ENCODE measurements at regions not wholly inside any gene's neighbourhood (a gene's known extent, or its start where the extent isn't known, plus 50 kb on each side); places are given as distances from the start of the nearest gene placed in this dataset.

DNA sequence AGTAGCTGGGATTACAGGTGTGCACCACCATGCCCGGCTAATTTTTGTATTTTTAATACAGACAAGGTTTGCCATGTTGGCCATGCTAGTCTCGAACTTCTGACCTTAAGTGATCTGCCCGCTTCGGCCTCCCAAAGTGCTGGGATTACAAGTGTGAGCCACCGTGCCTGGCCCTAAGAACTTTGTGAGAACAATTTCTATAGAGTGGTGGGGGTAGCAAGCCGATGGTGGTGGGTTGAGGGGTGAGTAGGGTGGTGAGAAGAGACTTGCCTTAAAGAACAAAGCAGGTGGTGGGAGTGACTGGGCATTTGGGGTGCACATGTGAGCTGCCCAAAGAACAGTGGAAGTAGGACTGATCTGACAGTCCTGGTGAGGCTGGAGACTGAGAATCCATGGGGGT is 76.0 kb upstream of the ASB18 start:
- H3K9me3 ChIP-seq (ENCODE audit: control insufficient read depth, low read depth, low read length), result no peaks in the 10 kb centered on the region
- no peaks in the 10 kb centered on the region for H3K79me2 ChIP-seq (ENCODE audit: control insufficient read depth, insufficient read depth, low read length)
- H3K9ac ChIP-seq (ENCODE audit: control insufficient read depth, extremely low read depth, insufficient read depth, low read length), result no peak overlapping the region
- no peak for TF ChIP-seq EZH2 (IDR thresholded peaks at IDR 0.05; ENCODE audit: low read length)
- TF ChIP-seq, protein P1, sequence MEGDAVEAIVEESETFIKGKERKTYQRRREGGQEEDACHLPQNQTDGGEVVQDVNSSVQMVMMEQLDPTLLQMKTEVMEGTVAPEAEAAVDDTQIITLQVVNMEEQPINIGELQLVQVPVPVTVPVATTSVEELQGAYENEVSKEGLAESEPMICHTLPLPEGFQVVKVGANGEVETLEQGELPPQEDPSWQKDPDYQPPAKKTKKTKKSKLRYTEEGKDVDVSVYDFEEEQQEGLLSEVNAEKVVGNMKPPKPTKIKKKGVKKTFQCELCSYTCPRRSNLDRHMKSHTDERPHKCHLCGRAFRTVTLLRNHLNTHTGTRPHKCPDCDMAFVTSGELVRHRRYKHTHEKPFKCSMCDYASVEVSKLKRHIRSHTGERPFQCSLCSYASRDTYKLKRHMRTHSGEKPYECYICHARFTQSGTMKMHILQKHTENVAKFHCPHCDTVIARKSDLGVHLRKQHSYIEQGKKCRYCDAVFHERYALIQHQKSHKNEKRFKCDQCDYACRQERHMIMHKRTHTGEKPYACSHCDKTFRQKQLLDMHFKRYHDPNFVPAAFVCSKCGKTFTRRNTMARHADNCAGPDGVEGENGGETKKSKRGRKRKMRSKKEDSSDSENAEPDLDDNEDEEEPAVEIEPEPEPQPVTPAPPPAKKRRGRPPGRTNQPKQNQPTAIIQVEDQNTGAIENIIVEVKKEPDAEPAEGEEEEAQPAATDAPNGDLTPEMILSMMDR (optimal IDR thresholded peaks at IDR 0.05 in 1 of 3, IDR thresholded peaks at IDR 0.05 in 1 of 3, conservative IDR thresholded peaks at IDR 0.05 in 1 of 3; ENCODE audit: extremely low read depth in 1 of 3, insufficient read depth in 2 of 3, low read length in 3 of 3), result no peak
- H4K20me1 ChIP-seq (ENCODE audit: control insufficient read depth, extremely low read depth, insufficient read depth, low read length), result no peaks in the 10 kb centered on the region
- no peak overlapping the region for H3K4me3 ChIP-seq (ENCODE audit: control insufficient read depth in 2 of 3, extremely low read depth in 1 of 3, insufficient read depth in 2 of 3, low read depth in 1 of 3, low read length in 3 of 3)
- H3K9me1 ChIP-seq (ENCODE audit: control insufficient read depth, extremely low read depth, insufficient read depth, low read length), result no peaks in the 10 kb centered on the region
- H3K27me3 ChIP-seq (ENCODE audit: control insufficient read depth, extremely low read depth, insufficient read depth, low read length), result no peaks in the 10 kb centered on the region
- H2AFZ ChIP-seq (ENCODE audit: control insufficient read depth, low read length), result no peak overlapping the region
- no peak overlapping the region for H3K27ac ChIP-seq (ENCODE audit: control insufficient read depth, insufficient read depth, low read length)
- dilution Hi-C loops (cut with MboI; ENCODE audit: extremely low pct_ligation_motif_present, low sequenced_read_pairs), result no loop called here
- FAIRE-seq (no peak), DNase-seq (ENCODE audit: low read depth, low spot score) (no peak)
- no peaks in the 10 kb centered on the region for H3K4me1 ChIP-seq (ENCODE audit: control insufficient read depth, extremely low read depth, insufficient read depth, low read length)
- H3K4me2 ChIP-seq (ENCODE audit: control insufficient read depth, extremely low read depth, insufficient read depth, low read depth, low read length), result no peak overlapping the region
- H3K36me3 ChIP-seq (ENCODE audit: control insufficient read depth in 2 of 2, extremely low read depth in 1 of 2, insufficient read depth in 2 of 2, low read length in 2 of 2), result no peaks in the 10 kb centered on the region

DNA sequence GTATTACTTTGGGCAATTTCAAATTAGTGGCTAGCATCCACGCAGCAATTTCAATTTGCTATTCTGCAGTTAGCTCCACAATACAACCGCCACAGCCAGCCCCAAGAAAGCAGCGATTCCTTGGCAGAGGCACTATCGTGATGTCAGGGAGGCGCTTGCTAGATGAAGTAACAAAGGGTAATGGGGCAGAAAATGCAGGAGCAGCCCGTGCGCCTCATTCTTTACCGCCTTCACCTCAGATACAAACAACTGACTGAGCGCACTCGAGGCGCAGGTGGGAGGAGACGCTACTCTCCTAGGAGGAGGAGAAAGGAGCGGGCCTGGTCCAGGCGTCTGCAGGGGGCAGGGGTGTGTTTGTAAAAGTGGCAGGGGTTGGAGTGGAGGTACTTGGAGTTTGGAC is 76.9 kb upstream of the ASB18 start:
- Histone ChIP-seq H3K4me3 (ENCODE audit: control insufficient read depth in 2 of 3, extremely low read depth in 1 of 3, insufficient read depth in 2 of 3, low read depth in 1 of 3, low read length in 3 of 3) (no peak overlapping the region), H3K9me3 (ENCODE audit: control insufficient read depth, low read depth, low read length) (no peaks in the 10 kb centered on the region), H4K20me1 (ENCODE audit: control insufficient read depth, extremely low read depth, insufficient read depth, low read length) (no peaks in the 10 kb centered on the region), H3K27me3 (ENCODE audit: control insufficient read depth, extremely low read depth, insufficient read depth, low read length) (no peaks in the 10 kb centered on the region), H3K79me2 (ENCODE audit: control insufficient read depth, insufficient read depth, low read length) (no peaks in the 10 kb centered on the region), H3K36me3 (ENCODE audit: control insufficient read depth in 2 of 2, extremely low read depth in 1 of 2, insufficient read depth in 2 of 2, low read length in 2 of 2) (no peaks in the 10 kb centered on the region), H3K9ac (ENCODE audit: control insufficient read depth, extremely low read depth, insufficient read depth, low read length) (no peak overlapping the region), H3K9me1 (ENCODE audit: control insufficient read depth, extremely low read depth, insufficient read depth, low read length) (no peaks in the 10 kb centered on the region), H2AFZ (ENCODE audit: control insufficient read depth, low read length) (no peak overlapping the region), H3K4me2 (ENCODE audit: control insufficient read depth, extremely low read depth, insufficient read depth, low read depth, low read length) (no peak overlapping the region), H3K4me1 (ENCODE audit: control insufficient read depth, extremely low read depth, insufficient read depth, low read length) (no peaks in the 10 kb centered on the region), H3K27ac (ENCODE audit: control insufficient read depth, insufficient read depth, low read length) (no peak overlapping the region)
- dilution Hi-C loops (cut with MboI; ENCODE audit: extremely low pct_ligation_motif_present, low sequenced_read_pairs), result no loop called here
- TF ChIP-seq EZH2 (IDR thresholded peaks at IDR 0.05; ENCODE audit: low read length), result no peak
- TF ChIP-seq, protein P1 (optimal IDR thresholded peaks at IDR 0.05 in 1 of 3, IDR thresholded peaks at IDR 0.05 in 1 of 3, conservative IDR thresholded peaks at IDR 0.05 in 1 of 3; ENCODE audit: extremely low read depth in 1 of 3, insufficient read depth in 2 of 3, low read length in 3 of 3), result no peak
- no peak for FAIRE-seq
- no peak for DNase-seq (ENCODE audit: low read depth, low spot score)

All from keratinocyte (primary cell).